Neural crest cell (in vitro differentiated cells): ENCODE measurements at regions not wholly inside any gene's neighbourhood (a gene's known extent, or its start where the extent isn't known, plus 50 kb on each side); places are given as distances from the start of the nearest gene placed in this dataset.

Source experiments
- DNase-seq: peaks from one replicate; pipeline ENCODE4 v3.0.0; 2021; ENCODE audit warnings: low read depth, mixed read lengths, low spot score
- H3K27ac Mint-ChIP-seq: one replicate; pipeline ENCODE4 v1.8.0; 2021; ENCODE audit warnings: mild to moderate bottlenecking, mixed read lengths; ENCODE audit not compliant: unreplicated experiment
- H3K27me3 Mint-ChIP-seq: 2 replicates; pipeline ENCODE4 v1.8.0; 2021; ENCODE audit warnings: low read depth, mild to moderate bottlenecking, mixed read lengths
- H3K36me3 Mint-ChIP-seq: 2 replicates; pipeline ENCODE4 v1.8.0; 2021; ENCODE audit warnings: low read depth, mild to moderate bottlenecking, mixed read lengths
- H3K4me1 Mint-ChIP-seq: 2 replicates; pipeline ENCODE4 v1.8.0; 2021; ENCODE audit warnings: mixed read lengths
- H3K4me3 Mint-ChIP-seq: one replicate; pipeline ENCODE4 v1.8.0; 2021; ENCODE audit warnings: mild to moderate bottlenecking, mixed read lengths
- H3K9me3 Mint-ChIP-seq: 2 replicates; pipeline ENCODE4 v1.8.0; 2021; ENCODE audit warnings: mixed read lengths
- TF ChIP-seq, protein P1 (sequence below): fragments of 200-600 bp; sonication (generic); conservative IDR thresholded peaks from 2 replicates; pipeline ENCODE4 v1.5.0; 2021; ENCODE audit warnings: antibody characterized with exemption, mild to moderate bottlenecking

DNA sequence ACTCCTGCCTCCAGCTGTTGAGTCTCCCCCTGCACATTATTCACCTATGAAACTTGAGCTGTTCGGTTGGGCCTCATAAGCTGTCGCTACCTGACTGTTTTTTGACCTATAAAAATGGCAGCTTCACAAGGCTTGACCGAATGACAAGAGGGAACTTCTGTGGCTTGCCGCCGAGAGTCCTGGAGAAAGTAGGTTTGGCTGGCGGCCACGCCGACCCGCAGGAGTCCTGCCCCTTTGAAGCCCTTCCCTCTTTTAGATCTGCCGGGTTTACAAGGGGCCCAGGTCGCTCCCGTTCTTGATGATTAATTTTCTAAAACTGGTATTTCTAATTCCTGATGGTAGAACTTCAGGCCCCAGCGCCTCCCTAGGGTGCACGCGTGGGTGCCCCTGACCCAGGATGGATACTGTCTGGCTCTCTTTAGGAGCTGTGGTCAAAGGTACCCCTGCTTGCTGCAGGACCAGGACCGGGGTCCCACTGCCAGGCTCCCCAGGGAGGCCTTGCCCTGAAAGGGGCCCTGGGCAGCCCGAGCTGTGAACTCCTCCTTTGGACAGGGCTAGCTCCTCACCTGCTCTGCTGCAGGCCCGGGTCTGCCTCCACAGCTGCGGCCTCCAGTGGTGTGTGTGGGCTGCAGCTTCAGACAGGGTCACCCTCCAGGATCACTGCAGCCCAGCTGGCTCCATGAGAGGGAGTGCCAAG, 171.8 kb downstream of the CTTN start:
- TF ChIP-seq, protein P1, sequence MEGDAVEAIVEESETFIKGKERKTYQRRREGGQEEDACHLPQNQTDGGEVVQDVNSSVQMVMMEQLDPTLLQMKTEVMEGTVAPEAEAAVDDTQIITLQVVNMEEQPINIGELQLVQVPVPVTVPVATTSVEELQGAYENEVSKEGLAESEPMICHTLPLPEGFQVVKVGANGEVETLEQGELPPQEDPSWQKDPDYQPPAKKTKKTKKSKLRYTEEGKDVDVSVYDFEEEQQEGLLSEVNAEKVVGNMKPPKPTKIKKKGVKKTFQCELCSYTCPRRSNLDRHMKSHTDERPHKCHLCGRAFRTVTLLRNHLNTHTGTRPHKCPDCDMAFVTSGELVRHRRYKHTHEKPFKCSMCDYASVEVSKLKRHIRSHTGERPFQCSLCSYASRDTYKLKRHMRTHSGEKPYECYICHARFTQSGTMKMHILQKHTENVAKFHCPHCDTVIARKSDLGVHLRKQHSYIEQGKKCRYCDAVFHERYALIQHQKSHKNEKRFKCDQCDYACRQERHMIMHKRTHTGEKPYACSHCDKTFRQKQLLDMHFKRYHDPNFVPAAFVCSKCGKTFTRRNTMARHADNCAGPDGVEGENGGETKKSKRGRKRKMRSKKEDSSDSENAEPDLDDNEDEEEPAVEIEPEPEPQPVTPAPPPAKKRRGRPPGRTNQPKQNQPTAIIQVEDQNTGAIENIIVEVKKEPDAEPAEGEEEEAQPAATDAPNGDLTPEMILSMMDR: no peak
- Mint-ChIP-seq H3K4me3 (no peak overlapping the region), H3K9me3 (no peaks in the 10 kb centered on the region), H3K4me1 (peaks cover 37% of the 10 kb centered on the region), H3K36me3 (no peaks in the 10 kb centered on the region), H3K27me3 (no peaks in the 10 kb centered on the region), H3K27ac (no peak overlapping the region)
- no peak for DNase-seq

DNA sequence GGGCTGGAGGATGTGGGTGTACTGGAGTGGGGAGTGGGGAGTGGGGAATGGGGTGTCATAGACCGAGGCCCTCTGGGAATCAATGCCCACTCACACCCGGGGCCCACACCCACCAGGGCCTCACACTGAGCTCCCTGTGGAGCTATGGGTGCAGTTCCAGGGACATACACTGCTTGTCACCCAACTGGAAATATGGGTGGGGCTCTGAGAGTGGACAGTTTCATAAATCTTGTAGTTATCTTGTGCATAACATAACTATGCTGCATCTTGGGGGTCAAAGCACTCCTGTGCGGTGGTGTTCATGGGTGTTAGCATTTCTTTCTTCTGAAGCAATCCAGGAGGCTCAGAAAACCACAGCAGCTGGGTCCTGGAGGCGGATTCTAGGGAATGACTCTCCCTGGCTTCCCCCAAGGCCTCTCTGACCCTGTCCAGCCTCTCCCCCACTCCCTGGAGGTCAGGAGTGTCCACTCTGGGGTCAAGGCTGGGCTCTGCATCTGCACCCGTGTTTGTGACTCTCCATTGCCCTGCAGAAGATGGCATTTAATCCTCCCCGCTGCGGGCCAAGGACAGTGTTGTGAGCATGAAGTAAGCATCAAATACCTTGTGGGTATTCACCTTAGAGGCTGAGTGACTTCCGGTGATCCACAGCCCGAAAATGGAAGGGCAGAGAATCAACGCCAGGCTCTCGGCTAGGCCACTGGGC, 172.5 kb downstream of the CTTN start:
- Mint-ChIP-seq H3K27me3 (no peaks in the 10 kb centered on the region), H3K4me1 (peaks cover 37% of the 10 kb centered on the region), H3K4me3 (no peak overlapping the region), H3K27ac (no peak overlapping the region), H3K36me3 (no peaks in the 10 kb centered on the region), H3K9me3 (no peaks in the 10 kb centered on the region)
- DNase-seq: no peak
- TF ChIP-seq, protein P1: no peak

DNA sequence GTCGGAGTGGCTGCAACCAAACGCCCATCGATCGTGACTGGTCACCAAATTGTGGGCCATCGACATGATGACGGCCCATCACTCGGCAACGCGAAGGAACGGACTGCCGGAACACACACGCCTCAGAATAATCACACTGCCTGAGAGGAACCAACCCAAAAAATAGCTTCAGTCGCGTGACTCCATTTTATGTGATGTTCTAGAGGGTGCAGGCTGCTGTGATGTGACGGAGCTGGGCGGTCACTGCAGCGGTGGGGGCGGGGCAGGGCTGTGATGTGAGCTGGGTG, 174.6 kb downstream of the CTTN start:
- Mint-ChIP-seq H3K4me3 (no peak overlapping the region), H3K27ac (no peak overlapping the region), H3K9me3 (no peaks in the 10 kb centered on the region), H3K27me3 (no peaks in the 10 kb centered on the region), H3K36me3 (no peaks in the 10 kb centered on the region), H3K4me1 (peaks cover 31% of the 10 kb centered on the region)
- no peak for DNase-seq
- TF ChIP-seq, protein P1: no peak

DNA sequence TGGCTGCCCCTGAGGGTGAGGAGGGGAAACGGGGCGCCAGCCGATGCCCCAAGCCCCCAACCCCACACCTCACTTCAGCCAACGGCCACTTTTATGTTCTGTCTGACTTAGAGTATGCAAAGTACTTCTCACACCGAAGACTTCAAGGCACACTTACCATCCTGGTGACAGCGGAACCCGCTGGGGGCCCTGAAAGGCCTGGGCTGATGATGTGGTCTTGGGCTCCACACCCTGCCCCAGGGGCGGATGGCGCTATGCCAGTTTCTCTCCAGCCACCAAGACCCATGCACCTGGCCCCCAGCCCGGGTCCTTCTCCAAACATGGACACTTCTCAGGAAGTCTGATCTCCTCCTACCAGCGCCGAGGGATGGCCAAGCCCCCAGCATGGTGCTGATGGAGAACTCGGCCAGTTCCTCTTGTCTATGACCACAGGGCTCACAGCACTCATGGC, 175.4 kb downstream of the CTTN start:
- Mint-ChIP-seq H3K9me3 (no peaks in the 10 kb centered on the region), H3K27ac (no peak overlapping the region), H3K4me3 (no peak overlapping the region), H3K36me3 (no peaks in the 10 kb centered on the region), H3K27me3 (no peaks in the 10 kb centered on the region), H3K4me1 (peaks cover 22% of the 10 kb centered on the region)
- DNase-seq: no peak
- TF ChIP-seq, protein P1: no peak

DNA sequence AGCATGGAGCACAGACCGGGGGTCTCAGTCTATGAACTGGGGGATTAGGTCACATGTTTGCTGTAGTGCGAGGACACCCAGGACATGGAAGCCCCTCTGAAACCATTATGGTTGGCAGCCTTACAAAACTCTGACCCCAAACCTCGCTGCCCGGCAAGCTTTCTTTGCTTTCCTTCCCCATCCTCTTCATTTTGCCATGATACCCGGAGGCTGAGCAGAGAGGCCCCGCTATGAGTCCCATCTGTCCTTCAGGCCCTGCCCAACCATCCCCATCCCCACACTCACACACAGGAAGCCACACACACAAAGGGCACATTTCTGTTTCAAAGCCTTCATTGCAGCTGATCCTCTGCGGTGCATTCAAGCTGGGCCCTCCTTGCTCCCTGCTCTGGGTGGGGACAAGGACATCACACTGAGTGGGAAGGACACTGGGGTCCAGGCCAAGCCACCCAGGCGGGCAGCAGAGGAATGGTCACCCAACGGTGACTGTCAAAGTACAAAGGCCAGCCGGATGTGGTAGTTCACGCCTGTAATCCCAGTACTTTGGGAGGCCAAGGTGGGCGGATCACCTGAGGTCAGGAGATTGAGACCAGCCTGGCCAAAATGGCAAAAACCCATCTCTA, 176.5 kb downstream of the CTTN start:
- peak overlapping the region; percentile 88 for H3K27ac Mint-ChIP-seq
- H3K9me3 Mint-ChIP-seq: no peaks in the 10 kb centered on the region
- no peak overlapping the region for H3K4me3 Mint-ChIP-seq
- no peaks in the 10 kb centered on the region for H3K27me3 Mint-ChIP-seq
- peaks cover 16% of the 10 kb centered on the region for H3K4me1 Mint-ChIP-seq
- H3K36me3 Mint-ChIP-seq: no peaks in the 10 kb centered on the region
- DNase-seq: no peak
- TF ChIP-seq, protein P1: no peak
